ENCODE measurements at regions not wholly inside any gene's neighbourhood (a gene's known extent, or its start where the extent isn't known, plus 50 kb on each side); places are given as distances from the start of the nearest gene placed in this dataset.
A peak's percentile ranks its signal among the peaks of the same experiment; 100 is the strongest.

GRCh38 chr1:219420913-219421312 is 192.0 kb downstream of the ZC3H11B start:
- H3K4me3 ChIP-seq: no peak overlapping the region
- in situ Hi-C loops (cut with MboI; ENCODE audit: low sequenced_read_pairs in 4 of 4): loop anchor here in 1 of 4 donors (25.0 kb wide), 1 partner anchor 1084 kb away; the partner anchor contains the start of gene TGFB2
- no peak for TF ChIP-seq CTCF (IDR thresholded peaks at IDR 0.05 in 4 of 5, conservative IDR thresholded peaks at IDR 0.05 in 1 of 5)
- no peak for TF ChIP-seq POLR2A (IDR thresholded peaks at IDR 0.05)
- no peaks in the 10 kb centered on the region for H3K36me3 ChIP-seq
- H3K9me3 ChIP-seq: no peaks in the 10 kb centered on the region
- DNase-seq (no peak), ATAC-seq (peak in 1 of 2 donors; percentile 19)
- no peaks in the 10 kb centered on the region for H3K27me3 ChIP-seq
- H3K4me1 ChIP-seq: no peaks in the 10 kb centered on the region
- intact Hi-C loops (cut with DNase I; ENCODE audit: low total_unique reads): no loop called here
- no peak overlapping the region for H3K27ac ChIP-seq

- no peaks in the 10 kb centered on the region for H3K27me3 ChIP-seq
- in situ Hi-C loops (cut with MboI; ENCODE audit: low sequenced_read_pairs in 4 of 4) (loop anchor here in 1 of 4 donors (25.0 kb wide), 1 partner anchor 1083 kb away; the partner anchor contains the start of gene TGFB2), intact Hi-C loops (cut with DNase I; ENCODE audit: low total_unique reads) (loop anchor here (10.0 kb wide), 1 partner anchor 1085 kb away; no protein-coding TSS in a partner anchor)
- no peak for ATAC-seq
- DNase-seq: no peak
- no peaks in the 10 kb centered on the region for H3K36me3 ChIP-seq
- no peak overlapping the region for H3K4me3 ChIP-seq
- H3K9me3 ChIP-seq: no peaks in the 10 kb centered on the region
- no peaks in the 10 kb centered on the region for H3K4me1 ChIP-seq
- TF ChIP-seq CTCF (IDR thresholded peaks at IDR 0.05 in 4 of 5, conservative IDR thresholded peaks at IDR 0.05 in 1 of 5) (no peak), POLR2A (IDR thresholded peaks at IDR 0.05) (no peak)
- no peak overlapping the region for H3K27ac ChIP-seq
Measured at GRCh38 chr1:219419860-219420259, 193.0 kb downstream of the ZC3H11B start.

- no peak overlapping the region for H3K4me3 ChIP-seq
- no peak for ATAC-seq
- DNase-seq: no peak
- H3K36me3 ChIP-seq: no peaks in the 10 kb centered on the region
- intact Hi-C loops (cut with DNase I; ENCODE audit: low total_unique reads): loop anchor here (10.0 kb wide), 1 partner anchor 1084 kb away; no protein-coding TSS in a partner anchor
- H3K27me3 ChIP-seq: no peaks in the 10 kb centered on the region
- TF ChIP-seq POLR2A (IDR thresholded peaks at IDR 0.05) (no peak), CTCF (IDR thresholded peaks at IDR 0.05 in 4 of 5, conservative IDR thresholded peaks at IDR 0.05 in 1 of 5) (no peak)
- in situ Hi-C loops (cut with MboI; ENCODE audit: low sequenced_read_pairs in 4 of 4): loop anchor here in 1 of 4 donors (25.0 kb wide), 1 partner anchor 1082 kb away; the partner anchor contains the start of gene TGFB2
- H3K27ac ChIP-seq: no peak overlapping the region
- H3K4me1 ChIP-seq: no peaks in the 10 kb centered on the region
- H3K9me3 ChIP-seq: no peaks in the 10 kb centered on the region
Measured at GRCh38 chr1:219419065-219419464, 193.8 kb downstream of the ZC3H11B start.

- H3K36me3 ChIP-seq: no peaks in the 10 kb centered on the region
- intact Hi-C loops (cut with DNase I; ENCODE audit: low total_unique reads): loop anchor here (10.0 kb wide), 1 partner anchor 1083 kb away; no protein-coding TSS in a partner anchor
- peaks cover 4 to 7% of the 10 kb centered on the region in 2 donors for H3K4me1 ChIP-seq
- no peak overlapping the region for H3K4me3 ChIP-seq
- ATAC-seq: no peak
- DNase-seq: no peak
- H3K9me3 ChIP-seq: no peaks in the 10 kb centered on the region
- H3K27me3 ChIP-seq: no peaks in the 10 kb centered on the region
- no peak overlapping the region for H3K27ac ChIP-seq
- no peak for TF ChIP-seq POLR2A (IDR thresholded peaks at IDR 0.05)
- TF ChIP-seq CTCF (IDR thresholded peaks at IDR 0.05 in 4 of 5, conservative IDR thresholded peaks at IDR 0.05 in 1 of 5): no peak
- in situ Hi-C loops (cut with MboI; ENCODE audit: low sequenced_read_pairs in 4 of 4): loop anchor here in 1 of 4 donors (25.0 kb wide), 1 partner anchor 1080 kb away; the partner anchor contains the start of gene TGFB2
Measured at GRCh38 chr1:219417610-219418009, 195.3 kb downstream of the ZC3H11B start.
